ENCODE measurements at regions not wholly inside any gene's neighbourhood (a gene's known extent, or its start where the extent isn't known, plus 50 kb on each side); places are given as distances from the start of the nearest gene placed in this dataset.

- DNase-seq (ENCODE audit: low read depth), result no peak
Measured at GRCh38 chr6:156725712-156726111, 51.5 kb upstream of the ARID1B start.

- no peak for DNase-seq (ENCODE audit: low read depth)
Measured at GRCh38 chr6:156720691-156721685, 56.2 kb upstream of the ARID1B start.

- DNase-seq (ENCODE audit: low read depth), result no peak
Measured at GRCh38 chr6:156719720-156720563, 57.2 kb upstream of the ARID1B start.

GRCh38 chr6:156719395-156719719 lies 57.8 kb upstream of the ARID1B start:
- DNase-seq (ENCODE audit: low read depth), result no peak

- DNase-seq (ENCODE audit: low read depth), result peak; percentile 70
Measured at GRCh38 chr6:156718647-156719394, 58.4 kb upstream of the ARID1B start.

GRCh38 chr6:156717542-156717941 lies 59.6 kb upstream of the ARID1B start:
- DNase-seq (ENCODE audit: low read depth), result no peak

- DNase-seq (ENCODE audit: low read depth), result no peak
Measured at GRCh38 chr6:156715839-156716238, 61.3 kb upstream of the ARID1B start.

GRCh38 chr6:156713548-156713947 lies 63.6 kb upstream of the ARID1B start:
- DNase-seq (ENCODE audit: low read depth), result no peak

- DNase-seq (ENCODE audit: low read depth), result no peak
Measured at GRCh38 chr6:156710479-156710878, 66.7 kb upstream of the ARID1B start.

- no peak for DNase-seq (ENCODE audit: low read depth)
Measured at GRCh38 chr6:156707818-156708217, 69.4 kb upstream of the ARID1B start.

- no peak for DNase-seq (ENCODE audit: low read depth)
Measured at GRCh38 chr6:156703719-156704118, 73.5 kb upstream of the ARID1B start.

GRCh38 chr6:156701966-156702365 lies 75.2 kb upstream of the ARID1B start:
- no peak for DNase-seq (ENCODE audit: low read depth)

GRCh38 chr6:156700440-156701057 lies 76.6 kb upstream of the ARID1B start:
- DNase-seq (ENCODE audit: low read depth), result no peak

GRCh38 chr6:156699935-156700334 lies 77.2 kb upstream of the ARID1B start:
- no peak for DNase-seq (ENCODE audit: low read depth)

GRCh38 chr6:156699017-156699421 lies 78.2 kb upstream of the ARID1B start:
- DNase-seq (ENCODE audit: low read depth), result peak; percentile 91

- no peak for DNase-seq (ENCODE audit: low read depth)
Measured at GRCh38 chr6:156698239-156699016, 78.8 kb upstream of the ARID1B start.

GRCh38 chr6:156697225-156697830 lies 79.8 kb upstream of the ARID1B start:
- DNase-seq (ENCODE audit: low read depth), result no peak

- no peak for DNase-seq (ENCODE audit: low read depth)
Measured at GRCh38 chr6:156695742-156696141, 81.4 kb upstream of the ARID1B start.

- DNase-seq (ENCODE audit: low read depth), result no peak
Measured at GRCh38 chr6:156694679-156695078, 82.5 kb upstream of the ARID1B start.

- DNase-seq (ENCODE audit: low read depth), result no peak
Measured at GRCh38 chr6:156691018-156691417, 86.2 kb upstream of the ARID1B start.
